Heart left ventricle (tissue), 16 donors: ENCODE measurements at regions not wholly inside any gene's neighbourhood (a gene's known extent, or its start where the extent isn't known, plus 50 kb on each side); places are given as distances from the start of the nearest gene placed in this dataset.

Experiments
- ATAC-seq, 4 donors: fragments of 200-7000 bp; cut with Tn5 transposase; one replicate each; pipeline ENCODE4 v1.9.1; 2020 to 2022; ENCODE audit warnings: moderate library complexity in 4 of 4, mild to moderate bottlenecking in 3 of 4, moderate number of reproducible peaks in 1 of 4
- DNase-seq, 5 donors: peaks; one replicate each; pipeline ENCODE4 v3.0.0-alpha.2; 2020
- H3K27ac ChIP-seq, 12 donors: fragments of 200-600 bp; sonication (generic) in 4 of 12; one replicate each; pipeline versions ENCODE4 v1.5.0 to v1.8.0; 2016 to 2022; ENCODE audit warnings: mild to moderate bottlenecking in 2 of 12
- H3K27me3 ChIP-seq, 9 donors: fragments of 200-600 bp; sonication (generic) in 2 of 9; one replicate each; pipeline versions ENCODE4 v1.5.1 to v1.8.0; 2016 to 2022; ENCODE audit warnings: mild to moderate bottlenecking in 3 of 9
- H3K36me3 ChIP-seq, 9 donors: fragments of 200-600 bp; sonication (generic) in 2 of 9; one replicate each; pipeline versions ENCODE4 v1.5.0 to v1.8.0; 2018 to 2022; ENCODE audit warnings: mild to moderate bottlenecking in 2 of 9
- H3K4me1 ChIP-seq, 12 donors: fragments of 200-600 bp; sonication (generic) in 4 of 12; one replicate each; pipeline versions ENCODE4 v1.5.0 to v1.8.0; 2016 to 2022; ENCODE audit warnings: mild to moderate bottlenecking in 3 of 12
- H3K4me3 ChIP-seq, 12 donors: fragments of 200-600 bp; sonication (generic) in 4 of 12; one replicate each; pipeline versions ENCODE4 v1.5.0 to v1.8.0; 2017 to 2022; ENCODE audit warnings: mild to moderate bottlenecking in 9 of 12, moderate library complexity in 4 of 12
- H3K9me3 ChIP-seq, 12 donors: fragments of 200-600 bp; sonication (generic) in 4 of 12; one replicate each; pipeline versions ENCODE4 v1.5.0 to v1.8.0; 2016 to 2022; ENCODE audit warnings: mild to moderate bottlenecking in 1 of 12
- CTCF ChIP-seq, 12 donors: fragments of 200-600 bp; sonication (generic) in 4 of 12; IDR thresholded peaks; one replicate each; pipeline versions ENCODE4 v1.5.0 to v1.8.0; 2018 to 2022; ENCODE audit warnings: antibody characterized with exemption in 12 of 12, mild to moderate bottlenecking in 5 of 12
- POLR2A ChIP-seq, 2 donors: fragments of 450-650 bp; IDR thresholded peaks; one replicate each; pipeline ENCODE4 v1.6.1; 2017; ENCODE audit warnings: antibody characterized with exemption in 2 of 2, mild to moderate bottlenecking in 2 of 2, moderate library complexity in 2 of 2
- WGBS, 4 donors: extraction: QIAGEN DNeasy Blood & Tissue Kit in 2 of 4; methylation state at CpG; one replicate each; pipeline versions ENCODE4 v1.1.5 to v1.1.7; 2013 to 2018; 5-methylcytosine and 5-hydroxymethylcytosine counted together
- intact Hi-C, 10 donors: fragments of 100-400 bp; cut with DNase I; formaldehyde crosslinking; loops; one replicate each; pipeline versions ENCODE4 v1.11.1 to v1.14.2; 2022
- donor health status: ischemic (EF 13 %, LVEDD 7.1; RV severe dilation, severe dysfunction).
- donor health status: healthy with polysubstance abuse.
- donor health status: DM: no; HTN: yes; CAD: no.
- donor health status: DM: no; HTN: no; CAD: no.
- donor health status: ischemic (EF 25% LVEDD 6.9; RV normal size, moderate dysfunction).
- donor health status: ischemic (EF 25% LVEDD 5.7; RV mildly dilated, moderate dysfunction).
- donor health status: healthy.
- donor health status: DM: yes; HTN: yes; CAD: no.
- donor health status: ischemic (EF 35%, LVEDD 5.7; RV mildly dilated, moderate dysfunction).
- donor health status: nonischemic (EF 11% LVEDD 7.7; RV severe dilation, severe dysfunction).
- donor health status: DM: yes; HTN: yes; CAD: no.
- donor health status: PGD.
- donor health status: ischemic (EF 29% LVEDD 5.4; RV normal size, mild dysfunction).
- donor health status: nonischemic (EF 23%, LVEDD 6.1; RV moderate dilation, normal function).

- DNase-seq (no peak), ATAC-seq (no peak)
- no peak for TF ChIP-seq CTCF (IDR thresholded peaks at IDR 0.05)
- TF ChIP-seq POLR2A (IDR thresholded peaks at IDR 0.05) = no peak
- intact Hi-C loops = no loop called here
- H3K4me1 ChIP-seq = peaks cover 0 to 6% (median 0%) of the 10 kb centered on the region in 12 donors
- no peak overlapping the region for H3K27ac ChIP-seq
- WGBS, 4 donors = 90 to 98% (median 96%) methylated on average over 1 of the region's 1 CpG
- no peaks in the 10 kb centered on the region for H3K36me3 ChIP-seq
- H3K4me3 ChIP-seq = no peak overlapping the region
- H3K27me3 ChIP-seq = no peaks in the 10 kb centered on the region
- no peaks in the 10 kb centered on the region for H3K9me3 ChIP-seq
Observed at GRCh38 chr3:152103257-152103656, 165.5 kb upstream of the MBNL1 start.

- TF ChIP-seq POLR2A (IDR thresholded peaks at IDR 0.05) (no peak), CTCF (IDR thresholded peaks at IDR 0.05) (no peak)
- DNase-seq (no peak), ATAC-seq (peak in 1 of 4 donors; percentile 22)
- Histone ChIP-seq H3K27ac (no peak overlapping the region), H3K4me1 (peaks cover 0 to 6% (median 0%) of the 10 kb centered on the region in 12 donors), H3K27me3 (no peaks in the 10 kb centered on the region), H3K36me3 (no peaks in the 10 kb centered on the region), H3K4me3 (no peak overlapping the region), H3K9me3 (no peaks in the 10 kb centered on the region)
- 73 to 78% (median 75%) methylated on average over 3 of the region's 3 CpGs for WGBS, 4 donors
- intact Hi-C loops = no loop called here
Observed at GRCh38 chr3:152104847-152105415, 163.8 kb upstream of the MBNL1 start.

- Histone ChIP-seq H3K4me1 (peaks cover 0 to 6% (median 0%) of the 10 kb centered on the region in 12 donors), H3K36me3 (no peaks in the 10 kb centered on the region), H3K9me3 (no peaks in the 10 kb centered on the region), H3K27ac (no peak overlapping the region), H3K27me3 (no peaks in the 10 kb centered on the region), H3K4me3 (no peak overlapping the region)
- intact Hi-C loops = no loop called here
- no peak for TF ChIP-seq POLR2A (IDR thresholded peaks at IDR 0.05)
- TF ChIP-seq CTCF (IDR thresholded peaks at IDR 0.05) = no peak
- 60 to 66% (median 62%) methylated on average over 5 of the region's 5 CpGs for WGBS, 4 donors
- DNase-seq (no peak), ATAC-seq (no peak)
Observed at GRCh38 chr3:152105446-152105845, 163.3 kb upstream of the MBNL1 start.

GRCh38 chr3:152109038-152109437 is 159.7 kb upstream of the MBNL1 start:
- no peak overlapping the region for H3K4me3 ChIP-seq
- H3K27ac ChIP-seq = no peak overlapping the region
- peaks cover 0 to 6% (median 0%) of the 10 kb centered on the region in 12 donors for H3K4me1 ChIP-seq
- no peaks in the 10 kb centered on the region for H3K36me3 ChIP-seq
- no peaks in the 10 kb centered on the region for H3K9me3 ChIP-seq
- ATAC-seq = no peak
- no peak for DNase-seq
- intact Hi-C loops = no loop called here
- no peak for TF ChIP-seq CTCF (IDR thresholded peaks at IDR 0.05)
- no peak for TF ChIP-seq POLR2A (IDR thresholded peaks at IDR 0.05)
- H3K27me3 ChIP-seq = no peaks in the 10 kb centered on the region
